NCI-H226 (cell line): ENCODE measurements at regions not wholly inside any gene's neighbourhood (a gene's known extent, or its start where the extent isn't known, plus 50 kb on each side); places are given as distances from the start of the nearest gene placed in this dataset.
A peak's percentile ranks its signal among the peaks of the same experiment; 100 is the strongest.
"Not testable (repeated sequence)": the region's sequence is repeated elsewhere in the genome, so short reads cannot be mapped to it uniquely, and the experiment has no call there.

Experiments
- DNase-seq: peaks from one replicate; pipeline ENCODE4 v3.0.0-alpha.2; 2015

GRCh38 chr7:84879570-84880325, 307.1 kb downstream of the SEMA3D start:
- no peak for DNase-seq

DNA sequence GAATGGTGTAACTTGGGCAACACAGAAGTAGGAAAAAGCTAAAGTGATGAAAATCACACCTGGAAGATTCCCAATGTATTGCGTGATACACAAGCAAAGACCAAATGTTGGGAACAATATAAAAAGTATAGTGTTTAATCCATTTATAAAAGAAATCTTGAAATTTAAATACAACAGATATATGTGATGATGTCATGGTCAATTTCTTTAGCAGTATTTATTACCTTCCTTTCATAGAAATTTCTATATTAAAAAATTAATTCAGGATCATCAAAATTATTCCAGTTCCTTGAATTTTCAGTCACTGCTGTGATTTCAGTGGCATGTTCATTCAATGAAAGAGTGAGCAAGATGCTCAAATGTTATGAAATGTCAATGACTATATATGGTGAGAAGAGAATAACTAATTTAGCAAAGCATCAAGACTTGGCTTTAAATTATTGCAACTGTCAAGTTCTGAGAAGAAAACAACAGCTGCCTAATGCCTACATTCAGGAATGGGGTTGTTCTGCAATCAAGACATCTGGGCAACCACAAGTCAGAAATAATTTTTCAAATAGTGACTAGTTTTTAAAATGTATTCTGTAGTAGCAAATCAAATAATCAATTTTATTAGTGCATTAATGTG, 308.8 kb downstream of the SEMA3D start:
- no peak for DNase-seq

- DNase-seq: no peak
Observed at GRCh38 chr7:84876061-84876821, 310.6 kb downstream of the SEMA3D start.

GRCh38 chr7:84865560-84865959, 321.3 kb downstream of the SEMA3D start:
- no peak for DNase-seq

DNA sequence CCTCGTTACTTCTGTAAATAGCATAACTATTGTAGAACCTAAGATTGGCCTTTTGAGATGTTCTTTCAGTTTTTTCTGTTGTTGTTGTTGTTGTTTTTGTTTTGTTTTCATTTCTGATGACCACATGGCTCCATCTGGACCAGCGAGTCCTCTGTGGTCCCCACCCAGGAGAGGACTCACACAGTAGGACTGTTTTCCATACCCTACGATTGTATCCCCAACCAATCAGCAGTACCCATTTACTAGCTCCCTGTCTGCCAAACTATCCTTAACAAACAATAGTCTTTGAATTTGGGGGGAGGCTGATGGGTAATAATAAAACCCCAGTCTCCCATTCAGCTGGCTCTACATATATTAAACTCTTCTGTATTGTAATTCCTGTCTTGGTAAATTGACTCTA, 329.5 kb downstream of the SEMA3D start:
- no peak for DNase-seq

DNA sequence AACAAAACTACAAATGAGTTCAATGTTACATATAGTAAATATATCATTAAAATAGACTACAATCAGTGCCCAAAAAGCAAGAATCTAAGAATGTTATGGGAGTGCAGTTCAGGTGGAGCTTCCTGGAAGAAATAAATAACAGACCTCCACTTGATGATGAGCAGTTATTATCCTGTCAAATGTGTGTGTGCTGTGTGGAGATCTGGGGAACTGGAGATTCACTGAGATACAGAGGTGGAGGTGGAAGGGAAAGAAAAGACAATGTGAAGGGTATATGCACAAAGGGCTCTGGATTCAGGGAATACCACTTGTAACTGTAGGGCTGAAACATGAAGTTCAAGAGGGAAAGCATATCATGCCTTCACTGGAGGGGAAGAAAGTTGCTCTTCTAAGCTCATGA, 331.1 kb downstream of the SEMA3D start:
- no peak for DNase-seq

- DNase-seq: not testable (repeated sequence)
Observed at GRCh38 chr7:84848974-84849372, 337.9 kb downstream of the SEMA3D start.

GRCh38 chr7:84848219-84848973, 338.5 kb downstream of the SEMA3D start:
- no peak for DNase-seq

DNA sequence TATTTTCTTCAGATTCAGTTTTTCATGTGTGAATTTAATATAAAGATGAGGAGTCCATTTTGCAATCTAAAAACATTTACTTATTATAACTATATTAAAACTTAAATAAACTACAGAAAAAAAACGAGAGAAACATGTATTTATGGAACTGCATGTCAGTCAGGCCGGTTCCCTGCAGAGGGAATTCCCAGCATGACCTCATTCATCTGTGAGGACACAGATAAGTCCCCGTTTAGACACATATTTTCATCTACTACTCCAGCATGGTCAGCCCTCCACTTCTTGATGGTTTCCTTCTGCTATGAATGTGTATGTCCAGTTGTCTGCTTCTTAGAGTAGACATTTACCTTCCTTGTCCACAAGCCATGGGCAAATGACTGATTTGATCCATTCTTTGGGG, 339.1 kb downstream of the SEMA3D start:
- no peak for DNase-seq

GRCh38 chr7:84847038-84847437, 339.8 kb downstream of the SEMA3D start:
- DNase-seq: no peak

GRCh38 chr7:84845971-84846370, 340.9 kb downstream of the SEMA3D start:
- no peak for DNase-seq

- no peak for DNase-seq
Observed at GRCh38 chr7:84844771-84845170, 342.1 kb downstream of the SEMA3D start.

- no peak for DNase-seq
Observed at GRCh38 chr7:84841809-84842208, 345.0 kb downstream of the SEMA3D start.

DNA sequence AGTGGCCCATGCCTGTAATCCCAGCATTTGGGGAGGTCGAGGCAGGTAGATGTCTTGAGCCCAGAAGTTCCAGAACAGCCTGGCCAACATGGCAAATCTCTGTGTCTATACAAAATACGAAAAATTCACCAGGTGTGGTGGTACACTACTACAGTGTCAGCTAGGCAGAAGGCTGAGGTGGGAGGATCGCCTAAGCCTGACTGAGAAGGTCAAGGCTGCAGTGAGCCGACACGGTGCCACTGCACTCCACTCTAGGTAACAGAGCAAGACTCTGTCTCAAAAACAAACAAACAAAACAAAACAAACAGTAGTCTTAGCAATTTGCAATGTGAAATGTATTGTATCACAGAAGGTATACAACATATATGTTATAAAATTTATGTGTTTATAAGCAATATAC, 348.0 kb downstream of the SEMA3D start:
- DNase-seq: no peak

GRCh38 chr7:84837405-84837804, 349.5 kb downstream of the SEMA3D start:
- no peak for DNase-seq

DNA sequence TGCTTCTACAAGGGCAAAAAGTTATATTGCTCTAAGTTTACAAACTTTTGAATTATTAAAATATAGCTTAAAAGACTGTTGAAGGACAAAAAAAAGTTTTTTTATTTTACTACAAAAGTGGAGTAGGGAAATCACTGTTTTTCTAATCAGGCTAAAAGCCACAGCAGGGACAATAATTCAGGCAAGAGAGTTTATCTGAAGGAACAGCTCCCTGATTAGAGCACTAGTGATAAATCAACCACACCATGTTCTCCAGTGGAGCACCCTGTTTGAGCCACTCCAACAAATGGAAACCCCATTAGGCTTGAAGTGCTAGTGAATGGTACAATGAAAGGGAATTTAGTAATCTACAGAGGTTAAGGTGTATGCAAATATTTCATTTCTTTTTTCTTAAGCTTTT, 357.1 kb downstream of the SEMA3D start:
- no peak for DNase-seq

DNA sequence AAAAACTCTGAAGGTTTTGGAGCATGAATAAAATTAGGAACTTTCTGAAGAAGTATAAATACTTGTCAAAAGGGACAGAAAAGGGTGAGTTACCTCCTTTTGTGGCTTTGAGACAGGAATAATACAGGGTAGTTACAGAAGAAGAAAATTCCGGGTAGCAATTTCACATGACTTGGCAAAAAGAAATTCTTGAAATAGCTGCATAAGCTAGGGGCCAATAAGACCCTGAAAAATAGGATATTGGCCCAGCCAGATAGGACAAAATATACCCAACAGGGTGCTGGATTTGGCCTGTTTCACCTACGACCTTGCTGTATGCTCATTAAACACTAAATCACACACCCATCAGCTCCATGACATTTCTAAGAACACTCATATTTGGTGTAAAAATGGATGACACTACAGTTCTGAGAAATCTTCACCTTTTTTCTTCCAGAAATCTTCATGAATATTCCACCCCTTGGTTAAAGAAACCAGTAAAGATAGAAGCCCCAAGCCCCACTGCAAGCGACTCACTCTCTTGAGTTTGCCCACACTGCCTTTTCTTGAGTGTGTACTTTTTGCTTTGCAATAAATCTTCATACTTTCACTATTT, 362.7 kb downstream of the SEMA3D start:
- DNase-seq: no peak

GRCh38 chr7:84823530-84823929, 363.3 kb downstream of the SEMA3D start:
- no peak for DNase-seq

DNA sequence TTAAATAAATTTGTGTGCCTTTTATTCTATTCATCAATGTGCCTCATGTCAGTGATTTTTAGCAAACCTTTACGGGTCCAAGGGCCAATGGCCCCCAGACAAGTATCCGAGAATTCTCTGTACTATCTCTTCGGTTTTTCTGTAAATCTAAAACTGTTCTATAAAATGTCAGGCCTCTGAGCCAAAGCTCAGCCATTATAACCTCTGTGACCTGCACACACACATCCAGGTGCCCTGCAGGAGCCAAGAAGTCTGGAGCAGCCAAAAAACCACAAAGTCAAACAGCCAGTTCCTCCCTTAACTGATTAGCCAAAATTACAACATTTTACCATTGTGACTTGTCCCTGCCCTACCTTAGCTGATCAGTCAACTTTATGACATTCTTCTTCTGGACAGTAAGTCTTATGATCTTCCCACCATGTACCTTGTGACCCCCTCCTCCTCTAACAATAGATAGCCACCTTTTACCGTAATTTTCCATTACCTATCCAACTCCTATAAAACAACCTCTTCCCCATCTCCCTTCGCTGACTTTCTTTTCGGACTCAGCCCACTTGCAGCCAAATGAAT, 363.8 kb downstream of the SEMA3D start:
- no peak for DNase-seq

DNA sequence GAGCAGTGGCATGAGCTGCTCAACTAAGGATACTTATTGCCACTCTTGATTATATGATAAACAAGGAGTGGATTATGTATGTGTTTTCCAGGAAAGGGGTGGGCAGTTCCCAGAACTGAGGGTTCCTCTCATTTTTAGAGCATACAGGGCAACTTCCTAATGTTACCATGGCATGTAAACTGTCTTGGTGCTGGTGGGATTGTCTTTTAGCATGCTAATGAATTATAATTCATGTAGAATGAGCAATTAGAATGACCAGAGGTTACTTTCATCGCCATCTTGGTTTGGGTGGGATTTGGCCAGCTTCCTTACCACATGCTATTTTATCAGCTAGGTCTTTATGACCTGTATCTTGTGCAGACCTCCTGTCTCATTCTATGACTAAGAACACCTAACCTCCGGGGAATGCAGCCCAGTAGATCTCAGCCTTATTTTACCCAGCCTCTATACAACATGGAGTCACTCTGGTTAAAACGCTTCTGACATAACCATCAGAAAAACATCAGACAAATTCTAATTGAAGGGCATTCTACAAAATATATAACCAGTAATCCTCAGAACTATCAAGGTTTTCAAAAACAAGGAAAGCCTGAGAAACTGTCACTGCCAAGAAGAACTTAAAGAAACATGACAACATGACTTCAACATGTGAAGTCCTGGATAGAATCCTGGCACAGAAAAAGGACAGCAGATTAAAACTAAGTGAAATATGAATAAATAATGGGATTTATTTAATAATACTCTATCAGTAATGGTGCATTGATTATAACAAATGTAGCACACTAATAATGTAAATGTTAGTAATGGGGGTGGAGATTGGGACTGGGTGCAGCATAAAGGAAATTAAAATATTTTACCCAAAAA, 365.0 kb downstream of the SEMA3D start:
- DNase-seq: peak; percentile 4

GRCh38 chr7:84820481-84820880, 366.4 kb downstream of the SEMA3D start:
- DNase-seq: no peak
